ENCODE measurements at regions not wholly inside any gene's neighbourhood (a gene's known extent, or its start where the extent isn't known, plus 50 kb on each side); places are given as distances from the start of the nearest gene placed in this dataset.

- ATAC-seq, result peak; percentile 75
- intact Hi-C loops (cut with micrococcal nuclease; ENCODE audit: unreplicated experiment), result no loop called here
- BruUV-seq (replicated peaks), result no TSS peak
- TF ChIP-seq ZBTB11 (CRISPR knock-in tag; IDR thresholded peaks at IDR 0.05) (no peak), PAX5 (IDR thresholded peaks at IDR 0.05; ENCODE audit: borderline replicate concordance, low read depth, low read length) (no peak), BHLHE40 (IDR thresholded peaks at IDR 0.05; ENCODE audit: borderline replicate concordance in 1 of 2, low read depth in 2 of 2, low read length in 1 of 2) (peak; percentile 56 to 59; a peak in 1 of 4 replicates), HDGF (IDR thresholded peaks at IDR 0.05) (no peak), EED (IDR thresholded peaks at IDR 0.05; ENCODE audit: low read depth) (peak; percentile 26; the same call in 1 of the 2 replicates), MEF2A (IDR thresholded peaks at IDR 0.05; ENCODE audit: insufficient read depth, low read depth, low read length) (0 out of 2 replicates have a peak, but pooled peaks have one; percentile 43), NFIC (IDR thresholded peaks at IDR 0.05; ENCODE audit: low read depth, low read length) (peak; percentile 82), CUX1 (IDR thresholded peaks at IDR 0.05; ENCODE audit: insufficient replicate concordance, low read depth, low read length) (peak; percentile 37), RUNX3 (IDR thresholded peaks at IDR 0.05; ENCODE audit: low read length) (peak; percentile 83), KAT2A (conservative IDR thresholded peaks at IDR 0.05; ENCODE audit: control insufficient read depth, low read depth, low read length) (no peak), SMAD1 (IDR thresholded peaks at IDR 0.05; ENCODE audit: low read depth, partially characterized antibody) (no peak), ZNF217 (IDR thresholded peaks at IDR 0.05) (no peak), IKZF2 (IDR thresholded peaks at IDR 0.05) (peak; percentile 36 to 56; a peak in 3 of 4 replicates), POU2F2 (IDR thresholded peaks at IDR 0.05; ENCODE audit: borderline replicate concordance, low read depth, low read length) (peak; percentile 53; the same call in 1 of the 3 replicates), SP1 (IDR thresholded peaks at IDR 0.05; ENCODE audit: low read depth, low read length) (no peak), CHD2 (IDR thresholded peaks at IDR 0.05; ENCODE audit: borderline replicate concordance, low read depth, low read length) (no peak)
Observed at GRCh38 chr2:131588152-131588873, 60.6 kb downstream of the CCDC74A start.

More at GRCh38 chr2:131588152-131588873, 60.6 kb downstream of the CCDC74A start:
- H3K9ac ChIP-seq (ENCODE audit: control insufficient read depth, insufficient read depth, low read length), result 0 out of 2 replicates have a peak overlapping the region, but pooled peaks have one; percentile 15
- FAIRE-seq, result peak; percentile 86
- RAD21 ChIA-PET (ENCODE audit: unreplicated experiment), result interaction anchor here (1.1 kb wide), 1 partner anchor 94 kb away, joined by 3 read pairs; no protein-coding TSS in a partner anchor
- WGBS (ENCODE audit: insufficient coverage, insufficient replicate concordance, low lambda C conversion rate, missing lambda C conversion rate), result 2% methylated on average over 5 of the region's 5 CpGs
- H3K79me2 ChIP-seq (ENCODE audit: control insufficient read depth, insufficient read depth, low read length), result peaks cover 6% of the 10 kb centered on the region
- no peaks in the 10 kb centered on the region for H4K20me1 ChIP-seq (ENCODE audit: control insufficient read depth, insufficient read depth)
- in situ Hi-C loops (cut with MboI), result no loop called here
- peak overlapping the region; percentile 77 for H3K27ac ChIP-seq (ENCODE audit: control insufficient read depth, insufficient read depth)
- H3K4me1 ChIP-seq (ENCODE audit: control insufficient read depth, insufficient read depth, low read length), result peaks cover 57% of the 10 kb centered on the region
- H2AFZ ChIP-seq (ENCODE audit: control insufficient read depth, low read depth, low read length), result no peak overlapping the region
- peak overlapping the region; percentile 42; the same call in 1 of the 2 replicates for H3K4me3 ChIP-seq
- CTCF ChIA-PET, result no interaction called here
- no peaks in the 10 kb centered on the region; a peak in 1 of 4 replicates for H3K36me3 ChIP-seq (ENCODE audit: control insufficient read depth in 2 of 2, insufficient read depth in 2 of 2, low read length in 1 of 2)
- H3K4me2 ChIP-seq (ENCODE audit: control insufficient read depth, insufficient read depth), result peak overlapping the region; percentile 58
- H3K9me3 ChIP-seq (replicated peaks; ENCODE audit: control insufficient read depth, insufficient read depth, low read length), result no peaks in the 10 kb centered on the region; the same call in 2 of the 3 replicates
- SMC1A ChIA-PET (ENCODE audit: uncharacterized antibody, unreplicated experiment), result no interaction called here
- POLR2A ChIA-PET, result no interaction called here
- peak; percentile 75 for DNase-seq (ENCODE audit: low read depth, low spot score)
- no peaks in the 10 kb centered on the region for H3K27me3 ChIP-seq (replicated peaks in 1 of 2; ENCODE audit: control insufficient read depth in 2 of 2, insufficient read depth in 2 of 2, low read length in 1 of 2)
